ENCODE measurements at regions not wholly inside any gene's neighbourhood (a gene's known extent, or its start where the extent isn't known, plus 50 kb on each side); places are given as distances from the start of the nearest gene placed in this dataset.

GRCh38 chr13:91240341-91240740 lies 107.1 kb upstream of the MIR17HG start (continued):
- TF ChIP-seq EGR1 (IDR thresholded peaks at IDR 0.05; ENCODE audit: low read depth in 2 of 2) (no peak), SP1 (IDR thresholded peaks at IDR 0.05) (no peak)
- TF ChIP-seq, protein P1, sequence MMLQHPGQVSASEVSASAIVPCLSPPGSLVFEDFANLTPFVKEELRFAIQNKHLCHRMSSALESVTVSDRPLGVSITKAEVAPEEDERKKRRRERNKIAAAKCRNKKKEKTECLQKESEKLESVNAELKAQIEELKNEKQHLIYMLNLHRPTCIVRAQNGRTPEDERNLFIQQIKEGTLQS (IDR thresholded peaks at IDR 0.05): no peak

GRCh38 chr13:91241221-91241933 lies 106.1 kb upstream of the MIR17HG start:
- WGBS: 88% methylated on average over 2 of the region's 2 CpGs
- no peak for TF ChIP-seq HNF4G (IDR thresholded peaks at IDR 0.05)
- TF ChIP-seq JUND (IDR thresholded peaks at IDR 0.05): no peak
- TF ChIP-seq, protein P1 (IDR thresholded peaks at IDR 0.05): no peak
- TF ChIP-seq RAD21 (IDR thresholded peaks at IDR 0.05): no peak
- no peak for TF ChIP-seq RXRA (IDR thresholded peaks at IDR 0.05)
- TF ChIP-seq, protein P2, sequence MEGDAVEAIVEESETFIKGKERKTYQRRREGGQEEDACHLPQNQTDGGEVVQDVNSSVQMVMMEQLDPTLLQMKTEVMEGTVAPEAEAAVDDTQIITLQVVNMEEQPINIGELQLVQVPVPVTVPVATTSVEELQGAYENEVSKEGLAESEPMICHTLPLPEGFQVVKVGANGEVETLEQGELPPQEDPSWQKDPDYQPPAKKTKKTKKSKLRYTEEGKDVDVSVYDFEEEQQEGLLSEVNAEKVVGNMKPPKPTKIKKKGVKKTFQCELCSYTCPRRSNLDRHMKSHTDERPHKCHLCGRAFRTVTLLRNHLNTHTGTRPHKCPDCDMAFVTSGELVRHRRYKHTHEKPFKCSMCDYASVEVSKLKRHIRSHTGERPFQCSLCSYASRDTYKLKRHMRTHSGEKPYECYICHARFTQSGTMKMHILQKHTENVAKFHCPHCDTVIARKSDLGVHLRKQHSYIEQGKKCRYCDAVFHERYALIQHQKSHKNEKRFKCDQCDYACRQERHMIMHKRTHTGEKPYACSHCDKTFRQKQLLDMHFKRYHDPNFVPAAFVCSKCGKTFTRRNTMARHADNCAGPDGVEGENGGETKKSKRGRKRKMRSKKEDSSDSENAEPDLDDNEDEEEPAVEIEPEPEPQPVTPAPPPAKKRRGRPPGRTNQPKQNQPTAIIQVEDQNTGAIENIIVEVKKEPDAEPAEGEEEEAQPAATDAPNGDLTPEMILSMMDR (IDR thresholded peaks at IDR 0.05; ENCODE audit: low read depth, low read length, missing input control): no peak
- TF ChIP-seq, protein P3, sequence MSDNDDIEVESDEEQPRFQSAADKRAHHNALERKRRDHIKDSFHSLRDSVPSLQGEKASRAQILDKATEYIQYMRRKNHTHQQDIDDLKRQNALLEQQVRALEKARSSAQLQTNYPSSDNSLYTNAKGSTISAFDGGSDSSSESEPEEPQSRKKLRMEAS (IDR thresholded peaks at IDR 0.05): no peak
- TF ChIP-seq YY1 (IDR thresholded peaks at IDR 0.05): no peak
- no peak for TF ChIP-seq FOXA1 (IDR thresholded peaks at IDR 0.05)
- Histone ChIP-seq H3K4me1 (ENCODE audit: control insufficient read depth in 4 of 4, insufficient read depth in 4 of 4, low read length in 3 of 4) (no peaks in the 10 kb centered on the region), H3K36me3 (ENCODE audit: control insufficient read depth in 4 of 4, insufficient read depth in 3 of 4, low read depth in 1 of 4, low read length in 3 of 4) (no peaks in the 10 kb centered on the region), H3K9me3 (ENCODE audit: control insufficient read depth in 4 of 4, low read length in 3 of 4) (no peaks in the 10 kb centered on the region), H3K9ac (ENCODE audit: low read depth in 1 of 2, low read length in 2 of 2) (no peak overlapping the region), H3K4me3 (ENCODE audit: low read depth in 1 of 3, low read length in 3 of 3) (no peak overlapping the region), H3K27ac (ENCODE audit: low read depth in 1 of 2, low read length in 2 of 2) (no peak overlapping the region), H3K27me3 (ENCODE audit: control insufficient read depth in 4 of 4, insufficient read depth in 4 of 4, low read length in 3 of 4) (peaks cover 0 to 2% (median 0%) of the 10 kb centered on the region in 4 donors)
- DNase-seq (ENCODE audit: low spot score): no peak

GRCh38 chr13:91242652-91243051 lies 104.8 kb upstream of the MIR17HG start:
- DNase-seq (ENCODE audit: low spot score): no peak
- TF ChIP-seq RAD21 (IDR thresholded peaks at IDR 0.05): no peak
- TF ChIP-seq, protein P4, sequence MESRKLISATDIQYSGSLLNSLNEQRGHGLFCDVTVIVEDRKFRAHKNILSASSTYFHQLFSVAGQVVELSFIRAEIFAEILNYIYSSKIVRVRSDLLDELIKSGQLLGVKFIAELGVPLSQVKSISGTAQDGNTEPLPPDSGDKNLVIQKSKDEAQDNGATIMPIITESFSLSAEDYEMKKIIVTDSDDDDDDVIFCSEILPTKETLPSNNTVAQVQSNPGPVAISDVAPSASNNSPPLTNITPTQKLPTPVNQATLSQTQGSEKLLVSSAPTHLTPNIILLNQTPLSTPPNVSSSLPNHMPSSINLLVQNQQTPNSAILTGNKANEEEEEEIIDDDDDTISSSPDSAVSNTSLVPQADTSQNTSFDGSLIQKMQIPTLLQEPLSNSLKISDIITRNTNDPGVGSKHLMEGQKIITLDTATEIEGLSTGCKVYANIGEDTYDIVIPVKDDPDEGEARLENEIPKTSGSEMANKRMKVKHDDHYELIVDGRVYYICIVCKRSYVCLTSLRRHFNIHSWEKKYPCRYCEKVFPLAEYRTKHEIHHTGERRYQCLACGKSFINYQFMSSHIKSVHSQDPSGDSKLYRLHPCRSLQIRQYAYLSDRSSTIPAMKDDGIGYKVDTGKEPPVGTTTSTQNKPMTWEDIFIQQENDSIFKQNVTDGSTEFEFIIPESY (IDR thresholded peaks at IDR 0.05): no peak
- no peak for TF ChIP-seq NR2F2 (IDR thresholded peaks at IDR 0.05)
- TF ChIP-seq YY1 (IDR thresholded peaks at IDR 0.05): no peak
- TF ChIP-seq, protein P1 (IDR thresholded peaks at IDR 0.05): no peak
- TF ChIP-seq FOXA1 (IDR thresholded peaks at IDR 0.05): no peak
- no peak for TF ChIP-seq REST (IDR thresholded peaks at IDR 0.05)
- TF ChIP-seq, protein P2 (IDR thresholded peaks at IDR 0.05; ENCODE audit: low read depth, low read length, missing input control): no peak
- TF ChIP-seq HNF4G (IDR thresholded peaks at IDR 0.05): no peak
- TF ChIP-seq, protein P3 (IDR thresholded peaks at IDR 0.05): no peak
- no peak for TF ChIP-seq JUND (IDR thresholded peaks at IDR 0.05)
- no peak for TF ChIP-seq RXRA (IDR thresholded peaks at IDR 0.05)
- H3K27me3 ChIP-seq (ENCODE audit: control insufficient read depth in 4 of 4, insufficient read depth in 4 of 4, low read length in 3 of 4): peaks cover 0 to 3% (median 1%) of the 10 kb centered on the region in 4 donors
- no peak overlapping the region for H3K4me3 ChIP-seq (ENCODE audit: low read depth in 1 of 3, low read length in 3 of 3)
- H3K4me1 ChIP-seq (ENCODE audit: control insufficient read depth in 4 of 4, insufficient read depth in 4 of 4, low read length in 3 of 4): no peaks in the 10 kb centered on the region
- no peak overlapping the region for H3K27ac ChIP-seq (ENCODE audit: low read depth in 1 of 2, low read length in 2 of 2)
- no peak overlapping the region for H3K9ac ChIP-seq (ENCODE audit: low read depth in 1 of 2, low read length in 2 of 2)
- H3K9me3 ChIP-seq (ENCODE audit: control insufficient read depth in 4 of 4, low read length in 3 of 4): no peaks in the 10 kb centered on the region
- no peaks in the 10 kb centered on the region for H3K36me3 ChIP-seq (ENCODE audit: control insufficient read depth in 4 of 4, insufficient read depth in 3 of 4, low read depth in 1 of 4, low read length in 3 of 4)

Measured in liver (tissue), 8 donors.